ENCODE measurements at regions not wholly inside any gene's neighbourhood (a gene's known extent, or its start where the extent isn't known, plus 50 kb on each side); places are given as distances from the start of the nearest gene placed in this dataset.

- no peak for DNase-seq
Measured at GRCh38 chr9:91025856-91026255, 224.2 kb downstream of the SYK start.

- no peak for DNase-seq
Measured at GRCh38 chr9:91026266-91026665, 224.6 kb downstream of the SYK start.

GRCh38 chr9:91027005-91027404 is 225.4 kb downstream of the SYK start:
- no peak for DNase-seq

- DNase-seq = no peak
Measured at GRCh38 chr9:91028166-91028827, 226.7 kb downstream of the SYK start.

- DNase-seq = no peak
Measured at GRCh38 chr9:91029650-91030361, 228.2 kb downstream of the SYK start.

- DNase-seq = no peak
Measured at GRCh38 chr9:91032121-91032531, 230.5 kb downstream of the SYK start.

- DNase-seq = no peak
Measured at GRCh38 chr9:91033270-91033669, 231.7 kb downstream of the SYK start.

GRCh38 chr9:91033797-91034196 is 232.2 kb downstream of the SYK start:
- peak; percentile 21 for DNase-seq

GRCh38 chr9:91034521-91034920 is 232.9 kb downstream of the SYK start:
- DNase-seq = no peak

- no peak for DNase-seq
Measured at GRCh38 chr9:91034976-91035824, 233.6 kb downstream of the SYK start.

GRCh38 chr9:91035825-91036208 is 234.2 kb downstream of the SYK start:
- DNase-seq = no peak

GRCh38 chr9:91036356-91036755 is 234.7 kb downstream of the SYK start:
- no peak for DNase-seq

GRCh38 chr9:91036826-91037510 is 235.3 kb downstream of the SYK start:
- peak; percentile 17 for DNase-seq

- no peak for DNase-seq
Measured at GRCh38 chr9:91037511-91038482, 236.2 kb downstream of the SYK start.

GRCh38 chr9:91038483-91039124 is 237.0 kb downstream of the SYK start:
- DNase-seq = no peak

GRCh38 chr9:91039125-91039834 is 237.7 kb downstream of the SYK start:
- DNase-seq = no peak

- no peak for DNase-seq
Measured at GRCh38 chr9:91039835-91040140, 238.2 kb downstream of the SYK start.

GRCh38 chr9:91040371-91041215 is 239.0 kb downstream of the SYK start:
- DNase-seq = no peak

GRCh38 chr9:91042024-91042423 is 240.4 kb downstream of the SYK start:
- no peak for DNase-seq

- no peak for DNase-seq
Measured at GRCh38 chr9:91042541-91042940, 240.9 kb downstream of the SYK start.

Measured in effector CD8-positive, alpha-beta T cell (primary cell).